Astrocyte (in vitro differentiated cells and primary cell): ENCODE measurements at regions not wholly inside any gene's neighbourhood (a gene's known extent, or its start where the extent isn't known, plus 50 kb on each side); places are given as distances from the start of the nearest gene placed in this dataset.

Experiments
- CTCF ChIP-seq: IDR thresholded peaks from 2 replicates; pipeline ENCODE4 v1.5.1; 2011; ENCODE audit warnings: low read depth, mild to moderate bottlenecking, inconsistent platforms, low read length, moderate library complexity; ENCODE audit not compliant: insufficient read depth
- EZH2 ChIP-seq: IDR thresholded peaks from 2 replicates; pipeline ENCODE4 v1.6.1; 2012; ENCODE audit warnings: mild to moderate bottlenecking, low read length, inconsistent platforms; ENCODE audit not compliant: insufficient read depth

GRCh38 chr3:135752851-135753250 is 212.7 kb upstream of the PPP2R3A start:
- no peak for TF ChIP-seq CTCF
- no peak for TF ChIP-seq EZH2
